H1 (cell line): ENCODE measurements at regions not wholly inside any gene's neighbourhood (a gene's known extent, or its start where the extent isn't known, plus 50 kb on each side); places are given as distances from the start of the nearest gene placed in this dataset.

Experiments used
- ASH2L ChIP-seq: fragments of 200-600, 300-600 bp; sonication (generic); IDR thresholded peaks from one replicate; pipeline ENCODE4 v1.7.1; 2017; ENCODE audit warnings: low read length
- CEBPB ChIP-seq: IDR thresholded peaks from 2 replicates; pipeline ENCODE4 v1.6.1; 2012; ENCODE audit warnings: low read depth, low read length
- EP300 ChIP-seq, 2 experiments: IDR thresholded peaks; 1 replicate in 1 of 2; 2 replicates in 1 of 2; pipeline ENCODE4 v1.6.1; 2011 to 2012; ENCODE audit warnings: low read depth in 2 of 2, low read length in 2 of 2, mild to moderate bottlenecking in 2 of 2, borderline replicate concordance in 1 of 2, inconsistent platforms in 1 of 2, moderate library complexity in 1 of 2
- EZH2 ChIP-seq: fragments of 200-600 bp; sonication (generic); IDR thresholded peaks from 2 replicates; pipeline ENCODE4 v1.7.1; 2012; ENCODE audit warnings: low read depth, mild to moderate bottlenecking, moderate library complexity, low read length, inconsistent platforms; ENCODE audit not compliant: severe bottlenecking
- GABPA ChIP-seq: IDR thresholded peaks from 2 replicates; pipeline ENCODE4 v1.6.1; 2011; ENCODE audit warnings: mild to moderate bottlenecking, low read length, moderate library complexity, borderline replicate concordance; ENCODE audit not compliant: insufficient read depth
- GTF2F1 ChIP-seq: IDR thresholded peaks from 2 replicates; pipeline ENCODE4 v1.6.1; 2012; ENCODE audit warnings: low read depth, low read length, improper control_type of control experiment, borderline replicate concordance
- JUND ChIP-seq: IDR thresholded peaks from 2 replicates; pipeline ENCODE4 v1.6.1; 2011; ENCODE audit warnings: mild to moderate bottlenecking, improper control_type of control experiment, low read length
- POLR2A ChIP-seq, 2 experiments: IDR thresholded peaks; 1 replicate in 1 of 2; 2 replicates in 1 of 2; pipeline ENCODE4 v1.6.1; 2011; ENCODE audit warnings: low read depth in 2 of 2, low read length in 2 of 2, mild to moderate bottlenecking in 2 of 2; ENCODE audit errors: control extremely low read depth in 1 of 2
- POLR2AphosphoS5 ChIP-seq: IDR thresholded peaks from 2 replicates; pipeline ENCODE4 v1.6.1; 2011; ENCODE audit warnings: low read depth, low read length
- RNF2 ChIP-seq: fragments of 200-900, 300-1000 bp; sonication (generic); IDR thresholded peaks from 2 replicates; pipeline ENCODE4 v1.7.1; 2016; ENCODE audit warnings: borderline replicate concordance, low read depth, mild to moderate bottlenecking, antibody characterized with exemption, low read length; ENCODE audit not compliant: poor library complexity, severe bottlenecking; ENCODE audit errors: missing control alignments
- TAF7 ChIP-seq: optimal IDR thresholded peaks from 2 replicates; pipeline ENCODE3; 2011; ENCODE audit warnings: low read depth, mild to moderate bottlenecking, inconsistent platforms, low read length, moderate library complexity, borderline replicate concordance
- TCF12 ChIP-seq: IDR thresholded peaks from 2 replicates; pipeline ENCODE4 v1.6.1; 2011; ENCODE audit warnings: low read depth, mild to moderate bottlenecking, low read length
- TF ChIP-seq, protein P1 (sequence below), 3 experiments: IDR thresholded peaks; 1 replicate in 2 of 3; 2 replicates in 1 of 3; pipeline versions ENCODE4 v1.5.1 to v1.6.1; 2011; ENCODE audit warnings: low read length in 3 of 3, mild to moderate bottlenecking in 3 of 3, inconsistent platforms in 2 of 3, low read depth in 1 of 3, moderate library complexity in 1 of 3; ENCODE audit not compliant: insufficient read depth in 1 of 3; ENCODE audit errors: control extremely low read depth in 1 of 3
- TF ChIP-seq, protein P2 (sequence below): IDR thresholded peaks from 2 replicates; pipeline ENCODE4 v1.6.1; 2012; ENCODE audit warnings: inconsistent platforms

DNA sequence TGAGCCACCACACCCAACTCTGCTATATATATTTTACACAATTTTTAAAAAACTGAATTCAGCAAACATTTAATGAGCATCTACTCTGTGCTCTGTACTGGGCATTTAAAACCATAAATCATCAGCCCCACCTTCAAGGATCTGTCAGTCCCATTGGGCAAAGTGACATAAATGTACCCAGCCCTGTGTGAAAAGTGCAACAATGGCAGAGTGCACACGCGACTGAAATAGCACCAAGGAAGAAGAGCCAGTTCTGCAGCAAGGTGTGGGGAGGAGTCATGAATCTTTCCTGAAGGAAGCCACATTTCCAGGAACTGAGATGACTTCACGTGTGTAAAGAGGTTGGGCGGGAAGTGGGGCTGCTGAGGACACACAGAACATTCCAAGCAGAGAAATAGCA lies 111.5 kb upstream of the ATP6AP2 start:
- TF ChIP-seq POLR2A (IDR thresholded peaks at IDR 0.05; ENCODE audit: control extremely low read depth in 1 of 2, low read depth in 2 of 2, low read length in 2 of 2), result no peak
- TF ChIP-seq, protein P1, sequence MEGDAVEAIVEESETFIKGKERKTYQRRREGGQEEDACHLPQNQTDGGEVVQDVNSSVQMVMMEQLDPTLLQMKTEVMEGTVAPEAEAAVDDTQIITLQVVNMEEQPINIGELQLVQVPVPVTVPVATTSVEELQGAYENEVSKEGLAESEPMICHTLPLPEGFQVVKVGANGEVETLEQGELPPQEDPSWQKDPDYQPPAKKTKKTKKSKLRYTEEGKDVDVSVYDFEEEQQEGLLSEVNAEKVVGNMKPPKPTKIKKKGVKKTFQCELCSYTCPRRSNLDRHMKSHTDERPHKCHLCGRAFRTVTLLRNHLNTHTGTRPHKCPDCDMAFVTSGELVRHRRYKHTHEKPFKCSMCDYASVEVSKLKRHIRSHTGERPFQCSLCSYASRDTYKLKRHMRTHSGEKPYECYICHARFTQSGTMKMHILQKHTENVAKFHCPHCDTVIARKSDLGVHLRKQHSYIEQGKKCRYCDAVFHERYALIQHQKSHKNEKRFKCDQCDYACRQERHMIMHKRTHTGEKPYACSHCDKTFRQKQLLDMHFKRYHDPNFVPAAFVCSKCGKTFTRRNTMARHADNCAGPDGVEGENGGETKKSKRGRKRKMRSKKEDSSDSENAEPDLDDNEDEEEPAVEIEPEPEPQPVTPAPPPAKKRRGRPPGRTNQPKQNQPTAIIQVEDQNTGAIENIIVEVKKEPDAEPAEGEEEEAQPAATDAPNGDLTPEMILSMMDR (IDR thresholded peaks at IDR 0.05; ENCODE audit: control extremely low read depth in 1 of 3, insufficient read depth in 1 of 3, low read depth in 1 of 3, low read length in 3 of 3), result no peak
- TF ChIP-seq EZH2, result no peak
- TF ChIP-seq RNF2, result no peak
- no peak for TF ChIP-seq JUND
- TF ChIP-seq POLR2AphosphoS5, result no peak
- TF ChIP-seq, protein P2, sequence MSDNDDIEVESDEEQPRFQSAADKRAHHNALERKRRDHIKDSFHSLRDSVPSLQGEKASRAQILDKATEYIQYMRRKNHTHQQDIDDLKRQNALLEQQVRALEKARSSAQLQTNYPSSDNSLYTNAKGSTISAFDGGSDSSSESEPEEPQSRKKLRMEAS, result no peak
- no peak for TF ChIP-seq GABPA
- no peak for TF ChIP-seq EP300 (IDR thresholded peaks at IDR 0.05; ENCODE audit: borderline replicate concordance in 1 of 2, low read depth in 2 of 2, low read length in 2 of 2)
- TF ChIP-seq ASH2L, result no peak
- no peak for TF ChIP-seq CEBPB
- no peak for TF ChIP-seq TCF12
- no peak for TF ChIP-seq TAF7
- TF ChIP-seq GTF2F1, result no peak
